Iris pigment epithelial cell (primary cell): ENCODE measurements at regions not wholly inside any gene's neighbourhood (a gene's known extent, or its start where the extent isn't known, plus 50 kb on each side); places are given as distances from the start of the nearest gene placed in this dataset.

Source experiments
- DNase-seq: peaks from one replicate; pipeline ENCODE4 v3.0.0-alpha.2; 2011; ENCODE audit warnings: low read depth

DNA sequence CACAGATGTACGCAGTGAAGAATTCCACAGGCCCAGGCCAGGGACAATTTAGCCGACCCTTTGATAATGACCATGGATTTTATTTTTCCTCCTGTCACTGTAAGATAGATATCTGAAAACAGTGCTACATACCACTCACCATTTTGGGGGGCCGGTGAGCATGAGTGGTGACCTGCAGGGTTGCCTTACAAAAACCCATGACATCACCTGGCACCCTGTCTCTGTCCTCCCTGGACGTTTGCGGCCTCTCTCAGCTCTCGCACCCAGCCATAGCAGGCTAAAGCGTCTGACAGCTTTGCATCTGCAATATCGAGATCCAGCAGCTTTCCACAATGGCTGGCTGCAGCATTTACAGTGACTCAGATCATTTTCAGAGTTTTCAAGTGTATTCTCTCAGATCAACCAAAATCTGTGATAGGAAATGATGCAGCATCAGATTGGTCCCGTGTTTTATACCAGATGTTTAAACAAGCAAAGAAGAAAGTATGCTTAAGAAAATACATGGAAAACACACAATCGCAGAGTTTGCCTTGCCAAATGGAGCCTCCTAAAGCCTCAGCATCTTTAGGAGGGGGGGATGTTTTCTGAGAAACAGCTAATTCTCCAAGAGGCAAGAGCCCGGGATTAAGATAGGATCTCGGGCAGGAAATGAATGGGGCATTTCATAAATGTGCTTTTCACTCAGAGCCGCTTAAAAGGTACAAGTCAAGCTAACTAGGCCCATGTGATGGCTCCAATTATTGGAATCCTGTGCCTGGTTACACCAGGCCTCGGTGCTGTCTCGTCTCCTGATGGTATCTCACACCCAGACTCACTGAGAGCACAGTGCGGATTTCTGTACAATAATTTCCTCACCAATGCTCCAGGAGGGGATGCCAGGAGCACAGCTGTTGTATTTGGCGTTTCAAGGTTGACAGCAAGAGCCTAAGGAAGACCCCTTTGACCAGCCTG, 257.3 kb downstream of the XXYLT1 start:
- no peak for DNase-seq

DNA sequence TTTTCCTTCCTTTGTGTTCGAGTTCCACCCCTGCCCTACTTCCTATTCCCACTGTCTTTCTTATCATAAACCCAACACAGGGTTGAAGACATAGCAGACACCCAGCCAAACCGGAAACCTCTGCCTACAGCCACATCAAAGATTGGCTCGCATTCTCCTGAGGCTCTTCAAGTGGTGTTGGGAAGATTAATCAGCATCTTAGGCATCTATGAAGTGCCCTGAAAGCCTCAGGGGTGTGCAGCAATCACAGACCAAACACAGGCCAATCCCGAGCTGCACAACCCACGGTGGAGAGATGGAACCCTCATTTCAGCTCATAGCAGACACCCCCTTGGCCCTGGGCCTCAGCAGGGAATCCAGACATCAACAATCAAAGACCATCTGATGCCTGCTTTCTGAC, 255.9 kb downstream of the XXYLT1 start:
- no peak for DNase-seq

DNA sequence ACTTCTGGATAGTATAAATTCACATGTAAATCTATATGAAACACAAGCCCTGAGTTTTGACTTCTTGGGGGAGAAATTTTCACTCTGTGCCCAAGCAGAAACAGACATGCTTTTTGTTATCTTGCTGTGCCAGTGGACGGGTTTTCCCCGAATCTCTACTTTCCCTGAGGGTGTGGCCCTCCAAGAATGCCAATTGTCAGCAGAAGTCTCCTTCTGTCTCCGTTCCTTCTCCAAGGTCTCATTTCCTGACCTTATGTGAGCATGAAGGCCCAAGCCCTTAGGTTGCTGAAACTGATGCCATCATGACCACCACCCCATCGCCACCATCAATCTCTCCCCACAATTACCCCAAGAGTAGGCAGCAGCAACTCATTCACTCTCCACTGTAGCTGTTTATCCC, 253.8 kb downstream of the XXYLT1 start:
- no peak for DNase-seq
